ENCODE measurements at regions not wholly inside any gene's neighbourhood (a gene's known extent, or its start where the extent isn't known, plus 50 kb on each side); places are given as distances from the start of the nearest gene placed in this dataset.

- no peak for TF ChIP-seq POLR2A (IDR thresholded peaks at IDR 0.05)
- TF ChIP-seq, protein P1, sequence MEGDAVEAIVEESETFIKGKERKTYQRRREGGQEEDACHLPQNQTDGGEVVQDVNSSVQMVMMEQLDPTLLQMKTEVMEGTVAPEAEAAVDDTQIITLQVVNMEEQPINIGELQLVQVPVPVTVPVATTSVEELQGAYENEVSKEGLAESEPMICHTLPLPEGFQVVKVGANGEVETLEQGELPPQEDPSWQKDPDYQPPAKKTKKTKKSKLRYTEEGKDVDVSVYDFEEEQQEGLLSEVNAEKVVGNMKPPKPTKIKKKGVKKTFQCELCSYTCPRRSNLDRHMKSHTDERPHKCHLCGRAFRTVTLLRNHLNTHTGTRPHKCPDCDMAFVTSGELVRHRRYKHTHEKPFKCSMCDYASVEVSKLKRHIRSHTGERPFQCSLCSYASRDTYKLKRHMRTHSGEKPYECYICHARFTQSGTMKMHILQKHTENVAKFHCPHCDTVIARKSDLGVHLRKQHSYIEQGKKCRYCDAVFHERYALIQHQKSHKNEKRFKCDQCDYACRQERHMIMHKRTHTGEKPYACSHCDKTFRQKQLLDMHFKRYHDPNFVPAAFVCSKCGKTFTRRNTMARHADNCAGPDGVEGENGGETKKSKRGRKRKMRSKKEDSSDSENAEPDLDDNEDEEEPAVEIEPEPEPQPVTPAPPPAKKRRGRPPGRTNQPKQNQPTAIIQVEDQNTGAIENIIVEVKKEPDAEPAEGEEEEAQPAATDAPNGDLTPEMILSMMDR (IDR thresholded peaks at IDR 0.05): no peak
- DNase-seq: no peak
- intact Hi-C loops (cut with DNase I): no loop called here
- H3K36me3 ChIP-seq: no peaks in the 10 kb centered on the region
- no peak overlapping the region for H3K4me3 ChIP-seq (replicated peaks in 1 of 3)
- WGBS, 2 donors: 74 to 79% methylated on average over 21 of the region's 21 CpGs
- no peaks in the 10 kb centered on the region for H3K9me3 ChIP-seq
- no peak overlapping the region for H3K27ac ChIP-seq
- no peaks in the 10 kb centered on the region for H3K4me1 ChIP-seq
- H3K27me3 ChIP-seq: no peaks in the 10 kb centered on the region
Observed at GRCh38 chr2:66070721-66071602, 364.0 kb upstream of the MEIS1 start.

DNA sequence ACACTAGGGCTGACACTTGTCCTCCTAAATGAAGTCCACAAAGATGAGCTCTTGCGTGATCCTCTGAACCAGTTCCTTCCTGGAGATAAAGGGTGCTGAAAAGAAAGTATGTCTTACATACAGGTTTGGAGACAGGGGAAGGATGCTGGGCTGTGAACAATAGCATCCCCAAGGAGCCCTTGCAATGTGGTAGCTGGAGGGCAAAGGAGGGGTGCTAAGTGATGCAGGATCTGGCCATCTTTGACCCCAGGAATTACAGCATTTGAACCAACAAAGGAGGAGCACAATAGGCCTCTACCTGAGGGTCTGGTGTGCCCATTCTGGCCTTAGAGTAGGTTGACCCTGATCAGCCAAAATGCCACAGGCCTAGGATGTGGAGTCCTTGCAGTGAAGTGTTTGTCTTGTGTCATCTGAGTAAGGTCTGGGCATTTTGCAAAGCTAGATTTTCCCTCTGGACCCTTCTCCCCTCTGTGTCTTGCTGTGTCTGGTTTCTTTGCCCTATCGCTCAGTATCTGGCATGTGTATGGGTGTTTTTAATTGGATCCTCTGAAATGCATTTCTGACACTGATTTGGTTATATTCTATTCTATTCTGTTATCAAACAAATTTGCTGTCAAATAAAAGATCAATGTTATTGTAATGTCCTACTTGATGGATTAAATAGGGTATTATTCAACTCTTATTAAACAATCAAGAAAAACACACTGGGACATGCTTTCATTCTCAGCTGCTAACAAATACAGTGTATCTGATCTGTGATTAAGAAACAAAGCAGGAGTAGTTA is 364.8 kb upstream of the MEIS1 start:
- H3K4me1 ChIP-seq: no peaks in the 10 kb centered on the region

DNA sequence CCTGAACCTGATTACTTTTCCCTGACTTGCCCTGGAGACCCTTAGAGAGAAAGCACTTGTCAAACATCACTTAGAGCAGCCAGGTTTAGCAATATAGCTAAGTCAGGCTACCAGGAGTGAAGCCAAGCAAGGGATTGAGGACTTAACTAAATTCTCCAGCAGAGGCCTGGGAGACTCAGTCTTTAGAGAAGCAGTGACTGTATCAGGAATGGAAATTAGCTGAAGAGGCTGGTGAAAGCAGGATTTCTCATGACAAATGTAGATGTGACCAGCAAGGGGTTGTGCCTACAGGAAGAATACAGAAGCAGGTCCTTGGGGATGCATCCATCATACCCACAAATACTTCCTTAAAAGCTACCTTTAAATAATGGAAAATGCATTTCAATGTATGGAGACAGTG is 368.9 kb upstream of the MEIS1 start:
- TF ChIP-seq, protein P1 (IDR thresholded peaks at IDR 0.05): no peak
- no peak for TF ChIP-seq POLR2A (IDR thresholded peaks at IDR 0.05)
- DNase-seq: no peak
- Histone ChIP-seq H3K36me3 (no peaks in the 10 kb centered on the region), H3K27me3 (no peaks in the 10 kb centered on the region), H3K4me3 (replicated peaks in 1 of 3) (no peak overlapping the region), H3K27ac (no peak overlapping the region), H3K9me3 (no peaks in the 10 kb centered on the region), H3K4me1 (no peaks in the 10 kb centered on the region)
- intact Hi-C loops (cut with DNase I): no loop called here

More for the DNA sequence above, 364.8 kb upstream of the MEIS1 start:
- H3K4me3 ChIP-seq (replicated peaks in 1 of 3): no peak overlapping the region
- H3K9me3 ChIP-seq: no peaks in the 10 kb centered on the region
- 95 to 100% methylated on average over 2 of the region's 2 CpGs for WGBS, 2 donors
- no peaks in the 10 kb centered on the region for H3K36me3 ChIP-seq
- intact Hi-C loops (cut with DNase I): no loop called here
- TF ChIP-seq, protein P1 (IDR thresholded peaks at IDR 0.05): no peak
- TF ChIP-seq POLR2A (IDR thresholded peaks at IDR 0.05): no peak
- H3K27me3 ChIP-seq: no peaks in the 10 kb centered on the region
- DNase-seq: no peak
- H3K27ac ChIP-seq: no peak overlapping the region

- no peaks in the 10 kb centered on the region for H3K27me3 ChIP-seq
- H3K4me3 ChIP-seq (replicated peaks in 1 of 3): no peak overlapping the region
- H3K9me3 ChIP-seq: no peaks in the 10 kb centered on the region
- TF ChIP-seq POLR2A (IDR thresholded peaks at IDR 0.05): no peak
- TF ChIP-seq, protein P1 (IDR thresholded peaks at IDR 0.05): no peak
- H3K36me3 ChIP-seq: no peaks in the 10 kb centered on the region
- DNase-seq: no peak
- no peak overlapping the region for H3K27ac ChIP-seq
- intact Hi-C loops (cut with DNase I): no loop called here
- no peaks in the 10 kb centered on the region for H3K4me1 ChIP-seq
Observed at GRCh38 chr2:66059332-66059731, 375.6 kb upstream of the MEIS1 start.

GRCh38 chr2:66058675-66059074 is 376.2 kb upstream of the MEIS1 start:
- H3K27ac ChIP-seq: no peak overlapping the region
- no peak for DNase-seq
- 85 to 91% methylated on average over 4 of the region's 4 CpGs for WGBS, 2 donors
- no peak overlapping the region for H3K4me3 ChIP-seq (replicated peaks in 1 of 3)
- intact Hi-C loops (cut with DNase I): no loop called here
- H3K4me1 ChIP-seq: no peaks in the 10 kb centered on the region
- no peaks in the 10 kb centered on the region for H3K36me3 ChIP-seq
- no peaks in the 10 kb centered on the region for H3K9me3 ChIP-seq
- no peaks in the 10 kb centered on the region for H3K27me3 ChIP-seq
- no peak for TF ChIP-seq POLR2A (IDR thresholded peaks at IDR 0.05)
- TF ChIP-seq, protein P1 (IDR thresholded peaks at IDR 0.05): no peak
